Prostate gland (tissue), 2 donors: ENCODE measurements at regions not wholly inside any gene's neighbourhood (a gene's known extent, or its start where the extent isn't known, plus 50 kb on each side); places are given as distances from the start of the nearest gene placed in this dataset.

Source experiments
- POLR2A ChIP-seq: fragments of 450-650 bp; IDR thresholded peaks from one replicate; pipeline ENCODE4 v1.6.1; 2016; ENCODE audit warnings: antibody characterized with exemption, mild to moderate bottlenecking
- POLR2AphosphoS5 ChIP-seq: sonication (generic); formaldehyde crosslinking; IDR thresholded peaks from one replicate; pipeline ENCODE4 v1.6.1; 2017; ENCODE audit warnings: antibody characterized with exemption
- TF ChIP-seq, protein P1 (sequence below), 4 experiments: fragments of 200-600 bp in 2 of 4; fragments of 450-650 bp in 2 of 4; sonication (generic) in 2 of 4; IDR thresholded peaks; 1 replicate in 3 of 4; 2 replicates in 1 of 4; pipeline ENCODE4 v1.5.1; 2016 to 2019; ENCODE audit warnings: antibody characterized with exemption in 4 of 4, mild to moderate bottlenecking in 2 of 4, moderate library complexity in 2 of 4

DNA sequence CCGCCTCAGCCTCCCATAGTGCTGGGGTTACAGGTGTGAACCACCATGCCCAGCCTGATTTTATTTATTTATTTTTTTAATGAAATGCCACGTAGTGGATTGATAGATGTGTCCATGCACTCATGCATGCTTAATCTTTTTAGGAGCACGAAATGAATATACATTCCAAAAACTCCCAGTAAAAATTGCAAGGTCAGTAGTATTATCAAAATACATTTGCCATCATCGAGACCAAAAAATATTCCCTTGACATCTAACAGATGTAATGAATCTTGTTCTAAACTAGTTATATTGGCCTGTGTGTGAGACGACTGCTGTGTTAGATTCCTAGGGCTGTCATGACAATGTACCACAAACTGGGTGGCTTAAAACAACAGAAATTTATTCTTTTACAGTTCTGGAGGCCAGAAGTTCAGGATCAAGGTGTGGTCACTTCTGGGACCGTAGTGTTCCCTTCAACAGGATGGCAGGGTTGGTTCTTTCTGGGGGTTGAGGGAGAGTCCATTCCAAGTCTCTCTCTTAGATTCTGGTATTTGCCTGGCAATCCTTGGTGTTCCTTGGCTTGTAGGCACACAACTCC lies 56.1 kb upstream of the UBL3 start:
- TF ChIP-seq, protein P1, sequence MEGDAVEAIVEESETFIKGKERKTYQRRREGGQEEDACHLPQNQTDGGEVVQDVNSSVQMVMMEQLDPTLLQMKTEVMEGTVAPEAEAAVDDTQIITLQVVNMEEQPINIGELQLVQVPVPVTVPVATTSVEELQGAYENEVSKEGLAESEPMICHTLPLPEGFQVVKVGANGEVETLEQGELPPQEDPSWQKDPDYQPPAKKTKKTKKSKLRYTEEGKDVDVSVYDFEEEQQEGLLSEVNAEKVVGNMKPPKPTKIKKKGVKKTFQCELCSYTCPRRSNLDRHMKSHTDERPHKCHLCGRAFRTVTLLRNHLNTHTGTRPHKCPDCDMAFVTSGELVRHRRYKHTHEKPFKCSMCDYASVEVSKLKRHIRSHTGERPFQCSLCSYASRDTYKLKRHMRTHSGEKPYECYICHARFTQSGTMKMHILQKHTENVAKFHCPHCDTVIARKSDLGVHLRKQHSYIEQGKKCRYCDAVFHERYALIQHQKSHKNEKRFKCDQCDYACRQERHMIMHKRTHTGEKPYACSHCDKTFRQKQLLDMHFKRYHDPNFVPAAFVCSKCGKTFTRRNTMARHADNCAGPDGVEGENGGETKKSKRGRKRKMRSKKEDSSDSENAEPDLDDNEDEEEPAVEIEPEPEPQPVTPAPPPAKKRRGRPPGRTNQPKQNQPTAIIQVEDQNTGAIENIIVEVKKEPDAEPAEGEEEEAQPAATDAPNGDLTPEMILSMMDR (IDR thresholded peaks at IDR 0.05) = no peak
- TF ChIP-seq POLR2A = no peak
- no peak for TF ChIP-seq POLR2AphosphoS5
